ENCODE measurements at regions not wholly inside any gene's neighbourhood (a gene's known extent, or its start where the extent isn't known, plus 50 kb on each side); places are given as distances from the start of the nearest gene placed in this dataset.
"Not testable (repeated sequence)": the region's sequence is repeated elsewhere in the genome, so short reads cannot be mapped to it uniquely, and the experiment has no call there.

GRCh38 chr18:51248685-51249084 is 51.2 kb upstream of the MEX3C start:
- DNase-seq = no peak

- no peak for DNase-seq
Observed at GRCh38 chr18:51250006-51250405, 52.5 kb upstream of the MEX3C start.

GRCh38 chr18:51250458-51251024 is 53.1 kb upstream of the MEX3C start:
- no peak for DNase-seq

- no peak for DNase-seq
Observed at GRCh38 chr18:51251625-51252024, 54.1 kb upstream of the MEX3C start.

- no peak for DNase-seq
Observed at GRCh38 chr18:51253476-51253875, 56.0 kb upstream of the MEX3C start.

GRCh38 chr18:51255693-51256092 is 58.2 kb upstream of the MEX3C start:
- DNase-seq = no peak

GRCh38 chr18:51257150-51257549 is 59.7 kb upstream of the MEX3C start:
- DNase-seq = no peak

- DNase-seq = no peak
Observed at GRCh38 chr18:51260118-51260517, 62.6 kb upstream of the MEX3C start.

GRCh38 chr18:51266077-51266476 is 68.6 kb upstream of the MEX3C start:
- not testable (repeated sequence) for DNase-seq

- no peak for DNase-seq
Observed at GRCh38 chr18:51266773-51267172, 69.3 kb upstream of the MEX3C start.

GRCh38 chr18:51273437-51273836 is 76.0 kb upstream of the MEX3C start:
- peak in 1 of 2 experiments; percentile 14 for DNase-seq

GRCh38 chr18:51275712-51276476 is 78.4 kb upstream of the MEX3C start:
- DNase-seq = peak; percentile 78 to 91

- peak in 1 of 2 experiments; percentile 63 for DNase-seq
Observed at GRCh38 chr18:51278045-51278649, 80.7 kb upstream of the MEX3C start.

- DNase-seq = no peak
Observed at GRCh38 chr18:51279367-51279984, 82.0 kb upstream of the MEX3C start.

- no peak for DNase-seq
Observed at GRCh38 chr18:51287818-51288508, 90.5 kb upstream of the MEX3C start.

- DNase-seq = no peak
Observed at GRCh38 chr18:51288582-51288981, 91.1 kb upstream of the MEX3C start.

GRCh38 chr18:51290860-51291259 is 93.4 kb upstream of the MEX3C start:
- no peak for DNase-seq

- DNase-seq = no peak
Observed at GRCh38 chr18:51300912-51301311, 103.4 kb upstream of the MEX3C start.

GRCh38 chr18:51301376-51301775 is 103.9 kb upstream of the MEX3C start:
- DNase-seq = no peak

- DNase-seq = peak in 1 of 2 experiments; percentile 43
Observed at GRCh38 chr18:51316677-51317076, 119.2 kb upstream of the MEX3C start.

GRCh38 chr18:51321696-51322095 is 124.2 kb upstream of the MEX3C start:
- no peak for DNase-seq

GRCh38 chr18:51323961-51324360 is 126.5 kb upstream of the MEX3C start:
- DNase-seq = no peak

GRCh38 chr18:51330148-51330547 is 132.7 kb upstream of the MEX3C start:
- DNase-seq = no peak
